ENCODE measurements at regions not wholly inside any gene's neighbourhood (a gene's known extent, or its start where the extent isn't known, plus 50 kb on each side); places are given as distances from the start of the nearest gene placed in this dataset.

DNA sequence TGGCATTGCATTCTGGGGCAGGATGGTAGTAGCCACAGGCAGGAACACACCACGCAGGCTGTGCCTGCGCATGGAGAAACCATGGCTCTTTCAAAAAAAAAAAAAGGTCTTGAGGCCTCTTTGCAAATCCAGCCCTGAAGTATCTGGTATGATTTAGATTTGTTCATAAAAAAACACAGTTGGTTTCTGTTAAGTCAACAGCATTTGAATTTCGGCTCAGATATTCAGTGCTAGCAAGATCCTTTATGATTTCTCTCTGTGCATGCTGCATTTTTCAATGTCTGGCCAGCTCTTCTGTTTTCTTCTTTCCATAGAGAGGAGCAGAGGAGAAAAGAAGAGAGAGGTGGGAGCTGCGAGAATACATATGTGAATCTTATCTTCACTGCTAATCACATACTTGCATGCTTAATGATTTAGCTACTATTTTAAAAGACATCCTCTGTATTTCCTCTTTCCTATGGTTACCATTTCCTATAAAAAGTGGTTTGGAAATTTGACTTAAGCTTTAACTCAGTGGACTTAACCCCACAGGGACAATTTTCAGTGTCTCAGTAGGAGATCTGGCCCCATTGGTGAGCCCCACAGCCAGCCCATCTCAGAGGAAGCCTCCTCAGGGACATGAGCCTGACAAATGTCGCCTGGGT is 214.3 kb upstream of the APCDD1 start:
- Histone ChIP-seq H3K14ac (ENCODE audit: insufficient read depth, low read length) (no peak overlapping the region), H3K27me3 (ENCODE audit: insufficient read depth, low read length) (no peaks in the 10 kb centered on the region), H2BK12ac (ENCODE audit: insufficient read length, low read depth, low read length) (no peak overlapping the region), H3K4me1 (ENCODE audit: insufficient read depth, low read length) (no peaks in the 10 kb centered on the region), H3T11ph (ENCODE audit: low read length) (no peak overlapping the region), H3K4ac (ENCODE audit: low read depth, low read length) (no peak overlapping the region), H3K56ac (ENCODE audit: insufficient read length, low read depth, low read length) (no peak overlapping the region), H2BK120ac (ENCODE audit: low read depth, low read length, poor library complexity, severe bottlenecking) (no peak overlapping the region), H4K8ac (replicated peaks; ENCODE audit: insufficient read length, low read depth, low read length) (no peak overlapping the region), H2BK20ac (ENCODE audit: low read depth, low read length, poor library complexity, severe bottlenecking) (no peak overlapping the region), H2AFZ (ENCODE audit: low read length) (no peak overlapping the region), H2BK5ac (ENCODE audit: insufficient read length, low read length) (no peak overlapping the region), H3K79me2 (ENCODE audit: insufficient read depth, low read length) (no peaks in the 10 kb centered on the region), H4K5ac (ENCODE audit: insufficient read length, low read depth, low read length) (no peak overlapping the region), H3K79me1 (ENCODE audit: insufficient read depth, low read depth, low read length, poor library complexity, severe bottlenecking) (no peaks in the 10 kb centered on the region), H4K20me1 (ENCODE audit: control insufficient read depth, insufficient read depth, insufficient read length) (no peaks in the 10 kb centered on the region), H3K4me2 (ENCODE audit: insufficient read depth, insufficient read length, low read length) (no peak overlapping the region), H3K23me2 (ENCODE audit: insufficient read length, low read depth, low read length, poor library complexity, severe bottlenecking) (no peaks in the 10 kb centered on the region), H2AK5ac (ENCODE audit: insufficient read length, low read length) (no peak overlapping the region), H2BK15ac (ENCODE audit: low read depth, low read length) (no peak overlapping the region), H4K91ac (ENCODE audit: insufficient read length, low read depth, low read length) (no peak overlapping the region), H3K27ac (ENCODE audit: insufficient read length, low read depth, low read length) (no peak overlapping the region), H3K9ac (ENCODE audit: extremely low read depth, insufficient read length, low read length) (no peak overlapping the region), H3K18ac (ENCODE audit: insufficient read length, low read depth, low read length) (no peak overlapping the region), H3K9me3 (ENCODE audit: control insufficient read depth, low read depth, low read length) (no peaks in the 10 kb centered on the region), H3K23ac (ENCODE audit: insufficient read length, low read depth, low read length) (no peak overlapping the region)
- H3K9me3 Mint-ChIP-seq, result no peaks in the 10 kb centered on the region; a peak in 1 of 5 replicates
- TF ChIP-seq, protein P1, sequence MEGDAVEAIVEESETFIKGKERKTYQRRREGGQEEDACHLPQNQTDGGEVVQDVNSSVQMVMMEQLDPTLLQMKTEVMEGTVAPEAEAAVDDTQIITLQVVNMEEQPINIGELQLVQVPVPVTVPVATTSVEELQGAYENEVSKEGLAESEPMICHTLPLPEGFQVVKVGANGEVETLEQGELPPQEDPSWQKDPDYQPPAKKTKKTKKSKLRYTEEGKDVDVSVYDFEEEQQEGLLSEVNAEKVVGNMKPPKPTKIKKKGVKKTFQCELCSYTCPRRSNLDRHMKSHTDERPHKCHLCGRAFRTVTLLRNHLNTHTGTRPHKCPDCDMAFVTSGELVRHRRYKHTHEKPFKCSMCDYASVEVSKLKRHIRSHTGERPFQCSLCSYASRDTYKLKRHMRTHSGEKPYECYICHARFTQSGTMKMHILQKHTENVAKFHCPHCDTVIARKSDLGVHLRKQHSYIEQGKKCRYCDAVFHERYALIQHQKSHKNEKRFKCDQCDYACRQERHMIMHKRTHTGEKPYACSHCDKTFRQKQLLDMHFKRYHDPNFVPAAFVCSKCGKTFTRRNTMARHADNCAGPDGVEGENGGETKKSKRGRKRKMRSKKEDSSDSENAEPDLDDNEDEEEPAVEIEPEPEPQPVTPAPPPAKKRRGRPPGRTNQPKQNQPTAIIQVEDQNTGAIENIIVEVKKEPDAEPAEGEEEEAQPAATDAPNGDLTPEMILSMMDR (conservative IDR thresholded peaks at IDR 0.05), result no peak
- no peaks in the 10 kb centered on the region; a peak in 1 of 7 replicates for H3K36me3 Mint-ChIP-seq (ENCODE audit: insufficient read depth in 1 of 3, low read depth in 3 of 3)
- H3K27me3 Mint-ChIP-seq (ENCODE audit: low read depth), result no peaks in the 10 kb centered on the region
- no peak for DNase-seq
- H3K27ac Mint-ChIP-seq, result no peak overlapping the region
- H3K4me3 Mint-ChIP-seq, result no peak overlapping the region
- no CpG with 5 or more reads among the region's 5 CpGs for WGBS (ENCODE audit: extremely low coverage, insufficient read length, low lambda C conversion rate)
- H3K4me1 Mint-ChIP-seq, result peaks cover 9 to 19% of the 10 kb centered on the region in 2 experiments

All from H9 (cell line).